Loucy (cell line): ENCODE measurements at regions not wholly inside any gene's neighbourhood (a gene's known extent, or its start where the extent isn't known, plus 50 kb on each side); places are given as distances from the start of the nearest gene placed in this dataset.

ENCODE experiments used
- H2AFZ ChIP-seq: fragments of 200-600 bp; sonication (generic); 2 replicates; pipeline ENCODE4 v1.6.0; 2016; ENCODE audit warnings: antibody characterized with exemption, mild to moderate bottlenecking, low read length, moderate library complexity
- H3F3A ChIP-seq: fragments of 200-600 bp; 2 replicates; pipeline ENCODE4 v1.6.0; 2016; ENCODE audit warnings: antibody characterized with exemption, low read depth, mild to moderate bottlenecking
- H3K27me3 ChIP-seq: fragments of 200-600 bp; sonication (generic); 2 replicates; pipeline ENCODE4 v1.6.1; 2014; ENCODE audit warnings: low read length, mild to moderate bottlenecking; ENCODE audit not compliant: insufficient read depth, poor library complexity, severe bottlenecking
- H3K36me3 ChIP-seq: fragments of 200-600 bp; sonication (generic); 2 replicates; pipeline ENCODE4 v1.6.1; 2016; ENCODE audit warnings: low read length; ENCODE audit not compliant: insufficient read depth
- H3K4me1 ChIP-seq: fragments of 200-600 bp; sonication (generic); 2 replicates; pipeline ENCODE4 v1.5.1; 2014; ENCODE audit warnings: low read length, mild to moderate bottlenecking; ENCODE audit not compliant: insufficient read depth, poor library complexity, severe bottlenecking
- H3K4me2 ChIP-seq: fragments of 200-600 bp; sonication (generic); 2 replicates; pipeline ENCODE4 v1.6.0; 2014; ENCODE audit warnings: antibody characterized with exemption, low read length, low read depth, mild to moderate bottlenecking; ENCODE audit not compliant: poor library complexity, severe bottlenecking
- H3K4me3 ChIP-seq: fragments of 200-600 bp; sonication (generic); 2 replicates; pipeline ENCODE4 v1.5.1; 2014; ENCODE audit warnings: low read length, mild to moderate bottlenecking, mixed read lengths; ENCODE audit not compliant: poor library complexity, severe bottlenecking
- H3K79me2 ChIP-seq: fragments of 200-600 bp; sonication (generic); 2 replicates; pipeline ENCODE4 v1.6.1; 2014; ENCODE audit warnings: low read length; ENCODE audit not compliant: insufficient read depth
- H3K9ac ChIP-seq: fragments of 200-600 bp; sonication (generic); 2 replicates; pipeline ENCODE4 v1.6.0; 2014; ENCODE audit warnings: mild to moderate bottlenecking, low read depth, low read length, moderate library complexity; ENCODE audit not compliant: poor library complexity, severe bottlenecking
- H3K9me2 ChIP-seq: fragments of 200-600 bp; sonication (generic); replicated peaks from 2 replicates; pipeline ENCODE4 v1.6.1; 2016; ENCODE audit warnings: low read depth, low read length, mixed read lengths
- H3K9me3 ChIP-seq: fragments of 200-600 bp; sonication (generic); 2 replicates; pipeline ENCODE4 v1.6.1; 2014; ENCODE audit warnings: mild to moderate bottlenecking, antibody characterized with exemption, low read length, low read depth; ENCODE audit not compliant: insufficient read depth
- H4K20me1 ChIP-seq: fragments of 200-600 bp; sonication (generic); 2 replicates; pipeline ENCODE4 v1.6.0; 2014; ENCODE audit warnings: antibody characterized with exemption, low read length, mild to moderate bottlenecking; ENCODE audit not compliant: insufficient read depth, poor library complexity, severe bottlenecking
- EZH2phosphoT487 ChIP-seq: fragments of 200-600 bp; IDR thresholded peaks from 2 replicates; pipeline ENCODE4 v1.6.1; 2018; ENCODE audit warnings: antibody characterized with exemption, mild to moderate bottlenecking, moderate library complexity, borderline replicate concordance
- TF ChIP-seq, protein P1 (sequence below): fragments of 200-600 bp; sonication (generic); conservative IDR thresholded peaks from 2 replicates; pipeline ENCODE4 v1.5.1; 2014; ENCODE audit warnings: mild to moderate bottlenecking, antibody characterized with exemption, low read length

DNA sequence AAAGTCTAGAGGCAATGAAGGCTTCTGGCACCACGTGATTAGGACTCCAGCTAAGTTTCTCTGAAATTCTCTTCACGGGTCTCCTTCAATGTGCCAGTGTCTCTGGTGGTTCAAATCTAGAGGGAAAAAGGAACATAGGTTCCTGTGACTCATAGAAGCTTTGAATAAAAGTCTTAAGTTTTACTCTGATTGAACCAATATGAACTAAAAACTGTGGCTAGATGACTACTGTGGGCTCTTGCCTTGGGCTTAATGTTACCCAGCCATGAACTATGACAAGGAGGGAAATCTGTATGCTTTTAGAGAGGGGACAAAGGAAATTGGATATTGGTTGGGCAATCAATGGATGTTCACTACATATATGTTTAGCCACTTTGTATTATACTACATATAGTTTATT lies 49.9 kb upstream of the TEX13D start:
- Histone ChIP-seq H3K4me2 (no peak overlapping the region), H3K4me1 (no peaks in the 10 kb centered on the region), H2AFZ (no peak overlapping the region), H3K9me3 (no peaks in the 10 kb centered on the region), H3K9me2 (no peaks in the 10 kb centered on the region), H4K20me1 (no peaks in the 10 kb centered on the region), H3K4me3 (no peak overlapping the region), H3K36me3 (no peaks in the 10 kb centered on the region), H3K9ac (no peak overlapping the region), H3K79me2 (no peaks in the 10 kb centered on the region), H3K27me3 (no peaks in the 10 kb centered on the region), H3F3A (no peaks in the 10 kb centered on the region)
- TF ChIP-seq EZH2phosphoT487 = no peak
- TF ChIP-seq, protein P1, sequence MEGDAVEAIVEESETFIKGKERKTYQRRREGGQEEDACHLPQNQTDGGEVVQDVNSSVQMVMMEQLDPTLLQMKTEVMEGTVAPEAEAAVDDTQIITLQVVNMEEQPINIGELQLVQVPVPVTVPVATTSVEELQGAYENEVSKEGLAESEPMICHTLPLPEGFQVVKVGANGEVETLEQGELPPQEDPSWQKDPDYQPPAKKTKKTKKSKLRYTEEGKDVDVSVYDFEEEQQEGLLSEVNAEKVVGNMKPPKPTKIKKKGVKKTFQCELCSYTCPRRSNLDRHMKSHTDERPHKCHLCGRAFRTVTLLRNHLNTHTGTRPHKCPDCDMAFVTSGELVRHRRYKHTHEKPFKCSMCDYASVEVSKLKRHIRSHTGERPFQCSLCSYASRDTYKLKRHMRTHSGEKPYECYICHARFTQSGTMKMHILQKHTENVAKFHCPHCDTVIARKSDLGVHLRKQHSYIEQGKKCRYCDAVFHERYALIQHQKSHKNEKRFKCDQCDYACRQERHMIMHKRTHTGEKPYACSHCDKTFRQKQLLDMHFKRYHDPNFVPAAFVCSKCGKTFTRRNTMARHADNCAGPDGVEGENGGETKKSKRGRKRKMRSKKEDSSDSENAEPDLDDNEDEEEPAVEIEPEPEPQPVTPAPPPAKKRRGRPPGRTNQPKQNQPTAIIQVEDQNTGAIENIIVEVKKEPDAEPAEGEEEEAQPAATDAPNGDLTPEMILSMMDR = no peak
